ENCODE measurements at regions not wholly inside any gene's neighbourhood (a gene's known extent, or its start where the extent isn't known, plus 50 kb on each side); places are given as distances from the start of the nearest gene placed in this dataset.
"Not testable (repeated sequence)": the region's sequence is repeated elsewhere in the genome, so short reads cannot be mapped to it uniquely, and the experiment has no call there.

DNA sequence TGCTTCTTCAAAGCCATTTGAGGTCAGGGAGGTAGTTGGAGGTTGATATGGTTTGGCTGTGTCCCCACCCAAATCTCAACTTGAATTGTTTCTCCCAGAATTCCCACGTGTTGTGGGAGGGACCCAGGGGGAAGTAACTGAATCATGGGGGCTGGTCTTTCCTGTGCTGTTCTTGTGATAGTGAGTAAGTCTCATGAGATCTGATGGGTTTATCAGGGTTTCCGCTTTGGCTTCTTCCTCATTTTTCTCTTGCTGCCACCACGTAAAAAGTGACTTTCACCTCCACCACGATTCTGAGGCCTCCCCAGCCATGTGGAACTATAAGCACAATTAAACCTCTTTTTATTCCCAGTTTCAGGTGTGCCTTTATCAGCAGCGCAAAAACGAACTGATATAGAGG is 62.5 kb upstream of the NFE2L3 start:
- TF ChIP-seq, protein P1, sequence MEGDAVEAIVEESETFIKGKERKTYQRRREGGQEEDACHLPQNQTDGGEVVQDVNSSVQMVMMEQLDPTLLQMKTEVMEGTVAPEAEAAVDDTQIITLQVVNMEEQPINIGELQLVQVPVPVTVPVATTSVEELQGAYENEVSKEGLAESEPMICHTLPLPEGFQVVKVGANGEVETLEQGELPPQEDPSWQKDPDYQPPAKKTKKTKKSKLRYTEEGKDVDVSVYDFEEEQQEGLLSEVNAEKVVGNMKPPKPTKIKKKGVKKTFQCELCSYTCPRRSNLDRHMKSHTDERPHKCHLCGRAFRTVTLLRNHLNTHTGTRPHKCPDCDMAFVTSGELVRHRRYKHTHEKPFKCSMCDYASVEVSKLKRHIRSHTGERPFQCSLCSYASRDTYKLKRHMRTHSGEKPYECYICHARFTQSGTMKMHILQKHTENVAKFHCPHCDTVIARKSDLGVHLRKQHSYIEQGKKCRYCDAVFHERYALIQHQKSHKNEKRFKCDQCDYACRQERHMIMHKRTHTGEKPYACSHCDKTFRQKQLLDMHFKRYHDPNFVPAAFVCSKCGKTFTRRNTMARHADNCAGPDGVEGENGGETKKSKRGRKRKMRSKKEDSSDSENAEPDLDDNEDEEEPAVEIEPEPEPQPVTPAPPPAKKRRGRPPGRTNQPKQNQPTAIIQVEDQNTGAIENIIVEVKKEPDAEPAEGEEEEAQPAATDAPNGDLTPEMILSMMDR (conservative IDR thresholded peaks at IDR 0.05 in 1 of 2, IDR thresholded peaks at IDR 0.05 in 1 of 2; ENCODE audit: low read depth in 1 of 2, low read length in 2 of 2): not testable (repeated sequence)
- not testable (repeated sequence) for TF ChIP-seq EZH2 (IDR thresholded peaks at IDR 0.05; ENCODE audit: low read length, missing control alignments)
